Pancreas (tissue), 10 donors: ENCODE measurements at regions not wholly inside any gene's neighbourhood (a gene's known extent, or its start where the extent isn't known, plus 50 kb on each side); places are given as distances from the start of the nearest gene placed in this dataset.

Experiments used
- ATAC-seq, 4 donors: fragments of 200-7000 bp; cut with Tn5 transposase; one replicate each; pipeline versions ENCODE4 v1.8.0 to v1.9.1; 2020; ENCODE audit warnings: mild to moderate bottlenecking in 4 of 4, moderate library complexity in 4 of 4
- DNase-seq, 6 donors: peaks; one replicate each; pipeline ENCODE4 v3.0.0-alpha.2; 2020
- FAIRE-seq: peaks from 2 replicates; lab custom pipeline; 2012; peaks lifted over from hg19 to GRCh38; lab: Jason Lieb, UNC
- H3K27ac ChIP-seq, 4 donors: fragments of 200-600 bp; sonication (generic); 1 replicate in 3 of 4; 2 replicates in 1 of 4; pipeline versions ENCODE4 v1.5.0 to v1.8.0; 2020
- H3K27me3 ChIP-seq, 4 donors: fragments of 200-600 bp; one replicate each; pipeline ENCODE4 v1.8.0; 2021
- H3K36me3 ChIP-seq, 3 donors: fragments of 200-600 bp; sonication (generic) in 1 of 3; one replicate each; pipeline versions ENCODE4 v1.5.0 to v1.8.0; 2020 to 2021
- H3K4me1 ChIP-seq, 3 donors: fragments of 200-600 bp; one replicate each; pipeline ENCODE4 v1.8.0; 2021
- H3K4me3 ChIP-seq, 4 donors: fragments of 200-600 bp; sonication (generic) in 2 of 4; one replicate each; pipeline versions ENCODE4 v1.5.0 to v1.8.0; 2020 to 2021
- H3K9me3 ChIP-seq, 4 donors: fragments of 200-600 bp; one replicate each; pipeline ENCODE4 v1.8.0; 2021
- CTCF ChIP-seq, 4 donors: fragments of 200-600 bp; sonication (generic) in 3 of 4; IDR thresholded peaks; one replicate each; pipeline versions ENCODE4 v1.5.0 to v1.8.0; 2021; ENCODE audit warnings: antibody characterized with exemption in 4 of 4
- WGBS, 2 donors: extraction: QIAGEN DNeasy Blood & Tissue Kit; methylation state at CpG; one replicate each; pipeline ENCODE4 v1.1.7; 2013; 5-methylcytosine and 5-hydroxymethylcytosine counted together
- intact Hi-C, 3 donors: fragments of 100-400 bp; cut with DNase I; formaldehyde crosslinking; loops; one replicate each; pipeline versions ENCODE4 v1.11.1 to v1.14.2; 2022
- donor health status: healthy with polysubstance abuse.
- donor health status: DM: no; HTN: no; CAD: no; lungs with moderate emphysema.
- donor health status: DM: no; HTN: no; CAD: no.
- donor health status: control.
- donor health status: control.
- donor health status: Bipolar disorder and iron deficiency.
- donor health status: DM: yes; HTN: yes; CAD: no.
- donor health status: DM: no; HTN: no; CAD: no.
- donor health status: DM: no; HTN: no; CAD: no.
- donor health status: DM: yes; HTN: yes; CAD: no.

- Histone ChIP-seq H3K4me1 (no peaks in the 10 kb centered on the region), H3K27me3 (no peaks in the 10 kb centered on the region), H3K27ac (no peak overlapping the region), H3K4me3 (no peak overlapping the region), H3K9me3 (no peaks in the 10 kb centered on the region), H3K36me3 (no peaks in the 10 kb centered on the region)
- 30 to 37% methylated on average over 3 of the region's 3 CpGs for WGBS, 2 donors
- intact Hi-C loops = no loop called here
- ATAC-seq (no peak), DNase-seq (no peak), FAIRE-seq (no peak)
- TF ChIP-seq CTCF (IDR thresholded peaks at IDR 0.05) = no peak
Observed at GRCh38 chr4:126354784-126355183, 1040.0 kb downstream of the FAT4 start.

DNA sequence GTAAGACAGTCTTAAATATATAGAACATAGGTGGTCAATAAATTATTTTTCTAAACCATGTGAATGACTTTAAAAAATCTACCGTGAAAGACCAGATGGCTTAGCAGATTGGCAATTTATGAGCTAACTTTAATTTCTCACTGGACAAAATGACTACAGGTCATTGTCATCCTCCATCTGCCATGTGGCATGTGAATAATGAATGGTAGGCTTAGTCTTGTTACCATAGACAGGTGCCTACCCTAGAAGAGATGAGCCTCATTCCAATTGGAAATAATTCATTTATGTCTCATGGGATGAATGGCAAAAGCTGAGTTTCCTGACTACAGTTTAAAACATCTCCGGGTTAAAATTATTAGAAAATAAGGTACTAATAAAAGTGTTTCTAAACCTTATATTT lies 1043.3 kb downstream of the FAT4 start:
- no peaks in the 10 kb centered on the region for H3K9me3 ChIP-seq
- FAIRE-seq (no peak), DNase-seq (no peak), ATAC-seq (no peak)
- 77 to 85% methylated on average over 2 of the region's 2 CpGs for WGBS, 2 donors
- no peaks in the 10 kb centered on the region for H3K27me3 ChIP-seq
- intact Hi-C loops = no loop called here
- no peaks in the 10 kb centered on the region for H3K36me3 ChIP-seq
- no peak for TF ChIP-seq CTCF (IDR thresholded peaks at IDR 0.05)
- no peaks in the 10 kb centered on the region for H3K4me1 ChIP-seq
- no peak overlapping the region for H3K4me3 ChIP-seq
- no peak overlapping the region for H3K27ac ChIP-seq

GRCh38 chr4:126361287-126361686 lies 1046.5 kb downstream of the FAT4 start:
- ATAC-seq (no peak), DNase-seq (no peak), FAIRE-seq (no peak)
- Histone ChIP-seq H3K4me1 (no peaks in the 10 kb centered on the region), H3K36me3 (no peaks in the 10 kb centered on the region), H3K4me3 (no peak overlapping the region), H3K27me3 (no peaks in the 10 kb centered on the region), H3K27ac (no peak overlapping the region), H3K9me3 (no peaks in the 10 kb centered on the region)
- intact Hi-C loops = no loop called here
- WGBS, 2 donors = 45 to 49% methylated on average over 4 of the region's 4 CpGs
- TF ChIP-seq CTCF (IDR thresholded peaks at IDR 0.05) = no peak

- Histone ChIP-seq H3K9me3 (no peaks in the 10 kb centered on the region), H3K4me1 (no peaks in the 10 kb centered on the region), H3K4me3 (no peak overlapping the region), H3K27ac (no peak overlapping the region), H3K27me3 (no peaks in the 10 kb centered on the region), H3K36me3 (no peaks in the 10 kb centered on the region)
- intact Hi-C loops = no loop called here
- DNase-seq (no peak), FAIRE-seq (no peak), ATAC-seq (no peak)
- TF ChIP-seq CTCF (IDR thresholded peaks at IDR 0.05) = no peak
- WGBS, 2 donors = 47 to 55% methylated on average over 1 of the region's 1 CpG
Observed at GRCh38 chr4:126364311-126364911, 1049.7 kb downstream of the FAT4 start.

- Histone ChIP-seq H3K4me1 (no peaks in the 10 kb centered on the region), H3K4me3 (no peak overlapping the region), H3K27ac (no peak overlapping the region), H3K9me3 (no peaks in the 10 kb centered on the region), H3K27me3 (no peaks in the 10 kb centered on the region), H3K36me3 (no peaks in the 10 kb centered on the region)
- ATAC-seq (no peak), DNase-seq (no peak), FAIRE-seq (no peak)
- intact Hi-C loops = no loop called here
- no peak for TF ChIP-seq CTCF (IDR thresholded peaks at IDR 0.05)
Observed at GRCh38 chr4:126369076-126369475, 1054.3 kb downstream of the FAT4 start.
